SU-DHL-6 (cell line): ENCODE measurements at regions not wholly inside any gene's neighbourhood (a gene's known extent, or its start where the extent isn't known, plus 50 kb on each side); places are given as distances from the start of the nearest gene placed in this dataset.

Experiments
- H2AFZ ChIP-seq: fragments of 200-600 bp; sonication (generic); 2 replicates; pipeline ENCODE4 v1.6.1; 2014; ENCODE audit warnings: low read depth, mild to moderate bottlenecking, moderate library complexity, mixed read lengths, antibody characterized with exemption, low read length; ENCODE audit not compliant: severe bottlenecking
- H3F3A ChIP-seq: fragments of 200-600 bp; shearing (Covaris generic); 2 replicates; pipeline ENCODE4 v1.6.0; 2016; ENCODE audit warnings: antibody characterized with exemption, mild to moderate bottlenecking; ENCODE audit not compliant: insufficient read depth
- H3K27ac ChIP-seq: fragments of 200-600 bp; sonication (generic); 2 replicates; pipeline ENCODE4 v1.5.1; 2016; ENCODE audit warnings: low read depth, mild to moderate bottlenecking, low read length, moderate library complexity, mixed read lengths
- H3K27me3 ChIP-seq: fragments of 200-600 bp; sonication (generic), shearing (Covaris generic); 2 replicates; pipeline ENCODE4 v1.6.0; 2014; ENCODE audit warnings: mild to moderate bottlenecking, low read length
- H3K36me3 ChIP-seq: fragments of 200-600 bp; sonication (generic); 2 replicates; pipeline ENCODE4 v1.6.1; 2014; ENCODE audit warnings: mild to moderate bottlenecking, low read length, mixed read lengths
- H3K4me2 ChIP-seq: fragments of 300-600, 200-600 bp; shearing (Covaris generic), sonication (generic); 2 replicates; pipeline ENCODE4 v1.6.0; 2014; ENCODE audit warnings: low read length, low read depth, mild to moderate bottlenecking; ENCODE audit not compliant: poor library complexity, severe bottlenecking
- H3K4me3 ChIP-seq: fragments of 200-600 bp; sonication (generic); 2 replicates; pipeline ENCODE4 v1.5.1; 2014; ENCODE audit warnings: antibody characterized with exemption, low read length, mild to moderate bottlenecking, mixed read lengths; ENCODE audit not compliant: insufficient read depth, poor library complexity, severe bottlenecking
- H3K79me2 ChIP-seq: fragments of 200-600 bp; sonication (generic); 2 replicates; pipeline ENCODE4 v1.6.1; 2014; ENCODE audit warnings: mild to moderate bottlenecking, low read length, moderate library complexity; ENCODE audit not compliant: insufficient read depth
- H3K9ac ChIP-seq: fragments of 200-600 bp; sonication (generic); 2 replicates; pipeline ENCODE4 v1.7.0; 2014; ENCODE audit warnings: mild to moderate bottlenecking, low read length
- H3K9me2 ChIP-seq: fragments of 200-600 bp; sonication (generic); replicated peaks from 2 replicates; pipeline ENCODE4 v1.6.1; 2014; ENCODE audit warnings: low read length; ENCODE audit not compliant: insufficient read depth
- H3K9me3 ChIP-seq: fragments of 200-600 bp; sonication (generic); 2 replicates; pipeline ENCODE4 v1.6.1; 2014; ENCODE audit warnings: low read length, mixed read lengths; ENCODE audit not compliant: insufficient read depth
- H4K20me1 ChIP-seq: fragments of 200-600 bp; sonication (generic); 2 replicates; pipeline ENCODE4 v1.6.1; 2014; ENCODE audit warnings: low read depth, mild to moderate bottlenecking, antibody characterized with exemption, low read length, moderate library complexity, mixed read lengths
- CTCF ChIP-seq: fragments of 200-600 bp; sonication (generic); IDR thresholded peaks from one replicate; pipeline ENCODE4 v1.5.1; 2017; ENCODE audit warnings: antibody characterized with exemption, mild to moderate bottlenecking, low read length, moderate library complexity; ENCODE audit not compliant: insufficient read depth, poor library complexity, severe bottlenecking
- EZH2phosphoT487 ChIP-seq: fragments of 200-600 bp; sonication (generic), shearing (Covaris generic); conservative IDR thresholded peaks from 2 replicates; pipeline ENCODE4 v1.6.1; 2018; ENCODE audit warnings: mild to moderate bottlenecking, antibody characterized with exemption, low read length, moderate library complexity, mixed read lengths

- H3K36me3 ChIP-seq = no peaks in the 10 kb centered on the region
- no peaks in the 10 kb centered on the region for H3F3A ChIP-seq
- H3K27ac ChIP-seq = no peak overlapping the region
- H2AFZ ChIP-seq = no peak overlapping the region
- H4K20me1 ChIP-seq = no peaks in the 10 kb centered on the region
- no peak overlapping the region for H3K4me3 ChIP-seq
- no peaks in the 10 kb centered on the region for H3K9me3 ChIP-seq
- no peak for TF ChIP-seq CTCF
- TF ChIP-seq EZH2phosphoT487 = no peak
- no peak overlapping the region for H3K4me2 ChIP-seq
- no peak overlapping the region for H3K9ac ChIP-seq
- H3K9me2 ChIP-seq = no peaks in the 10 kb centered on the region
- no peaks in the 10 kb centered on the region for H3K27me3 ChIP-seq
- no peaks in the 10 kb centered on the region for H3K79me2 ChIP-seq
Observed at GRCh38 chr2:196449083-196449482, 190.4 kb upstream of the CCDC150 start.

- TF ChIP-seq CTCF = no peak
- TF ChIP-seq EZH2phosphoT487 = no peak
- H3K36me3 ChIP-seq = no peaks in the 10 kb centered on the region
- no peak overlapping the region for H3K27ac ChIP-seq
- H3K9me2 ChIP-seq = no peaks in the 10 kb centered on the region
- H4K20me1 ChIP-seq = no peaks in the 10 kb centered on the region
- no peak overlapping the region for H3K9ac ChIP-seq
- no peaks in the 10 kb centered on the region for H3K27me3 ChIP-seq
- H3K4me2 ChIP-seq = no peak overlapping the region
- H2AFZ ChIP-seq = no peak overlapping the region
- no peaks in the 10 kb centered on the region for H3F3A ChIP-seq
- H3K4me3 ChIP-seq = no peak overlapping the region
- no peaks in the 10 kb centered on the region for H3K9me3 ChIP-seq
- no peaks in the 10 kb centered on the region for H3K79me2 ChIP-seq
Observed at GRCh38 chr2:196452758-196453157, 186.8 kb upstream of the CCDC150 start.

GRCh38 chr2:196453613-196454047 is 185.9 kb upstream of the CCDC150 start:
- Histone ChIP-seq H3K79me2 (no peaks in the 10 kb centered on the region), H3K36me3 (no peaks in the 10 kb centered on the region), H3F3A (no peaks in the 10 kb centered on the region), H3K4me3 (no peak overlapping the region), H2AFZ (no peak overlapping the region), H3K9ac (no peak overlapping the region), H3K9me3 (no peaks in the 10 kb centered on the region), H3K27me3 (no peaks in the 10 kb centered on the region), H3K27ac (no peak overlapping the region), H4K20me1 (no peaks in the 10 kb centered on the region), H3K4me2 (no peak overlapping the region), H3K9me2 (no peaks in the 10 kb centered on the region)
- TF ChIP-seq CTCF (peak; percentile 60), EZH2phosphoT487 (no peak)
